HG02798 (cell line): ENCODE measurements at regions not wholly inside any gene's neighbourhood (a gene's known extent, or its start where the extent isn't known, plus 50 kb on each side); places are given as distances from the start of the nearest gene placed in this dataset.
A peak's percentile ranks its signal among the peaks of the same experiment; 100 is the strongest.
"Not testable (repeated sequence)": the region's sequence is repeated elsewhere in the genome, so short reads cannot be mapped to it uniquely, and the experiment has no call there.

Experiments used
- ATAC-seq: cut with Tn5 transposase; IDR thresholded peaks from one replicate; pipeline ENCODE4 v1.9.1; 2021; ENCODE audit warnings: mild to moderate bottlenecking; ENCODE audit not compliant: unreplicated experiment, poor library complexity

GRCh38 chr6:91088976-91089375 is 502.1 kb upstream of the MAP3K7 start:
- no peak for ATAC-seq

GRCh38 chr6:91088515-91088914 is 501.6 kb upstream of the MAP3K7 start:
- ATAC-seq, result no peak

GRCh38 chr6:91087908-91088307 is 501.0 kb upstream of the MAP3K7 start:
- no peak for ATAC-seq

- ATAC-seq, result no peak
These were observed 496.3 kb upstream of the MAP3K7 start for GRCh38 chr6:91083211-91083610.

GRCh38 chr6:91082311-91082832 is 495.5 kb upstream of the MAP3K7 start:
- ATAC-seq, result no peak

GRCh38 chr6:91081452-91082067 is 494.7 kb upstream of the MAP3K7 start:
- ATAC-seq, result peak; percentile 68

GRCh38 chr6:91080871-91081270 is 494.0 kb upstream of the MAP3K7 start:
- ATAC-seq, result no peak

GRCh38 chr6:91079969-91080368 is 493.1 kb upstream of the MAP3K7 start:
- no peak for ATAC-seq

- no peak for ATAC-seq
These were observed 488.5 kb upstream of the MAP3K7 start for GRCh38 chr6:91075244-91075976.

- ATAC-seq, result no peak
These were observed 476.5 kb upstream of the MAP3K7 start for GRCh38 chr6:91063362-91063761.

GRCh38 chr6:91057689-91058088 is 470.8 kb upstream of the MAP3K7 start:
- no peak for ATAC-seq

- ATAC-seq, result no peak
These were observed 469.1 kb upstream of the MAP3K7 start for GRCh38 chr6:91055959-91056358.

- not testable (repeated sequence) for ATAC-seq
These were observed 465.9 kb upstream of the MAP3K7 start for GRCh38 chr6:91052473-91053450.

- ATAC-seq, result no peak
These were observed 458.3 kb upstream of the MAP3K7 start for GRCh38 chr6:91045161-91045560.

GRCh38 chr6:91043751-91044150 is 456.9 kb upstream of the MAP3K7 start:
- no peak for ATAC-seq

GRCh38 chr6:91042656-91043055 is 455.8 kb upstream of the MAP3K7 start:
- ATAC-seq, result no peak

GRCh38 chr6:91033964-91034363 is 447.1 kb upstream of the MAP3K7 start:
- no peak for ATAC-seq

- ATAC-seq, result no peak
These were observed 444.7 kb upstream of the MAP3K7 start for GRCh38 chr6:91031581-91031980.

GRCh38 chr6:91029211-91029610 is 442.3 kb upstream of the MAP3K7 start:
- no peak for ATAC-seq

- no peak for ATAC-seq
These were observed 436.7 kb upstream of the MAP3K7 start for GRCh38 chr6:91023529-91023928.

GRCh38 chr6:91020744-91021143 is 433.9 kb upstream of the MAP3K7 start:
- ATAC-seq, result peak; percentile 66
